K562 (cell line): ENCODE measurements at regions not wholly inside any gene's neighbourhood (a gene's known extent, or its start where the extent isn't known, plus 50 kb on each side); places are given as distances from the start of the nearest gene placed in this dataset.
A peak's percentile ranks its signal among the peaks of the same experiment; 100 is the strongest.

Experiments
- ATAC-seq: fragments of 200-7000 bp; cut with Tn5 transposase; 3 replicates; pipeline ENCODE4 v1.9.1; 2020; ENCODE audit warnings: moderate library complexity
- BruUV-seq: library from RNA; stranded (reverse); fragments of 400-500 nt; replicated peaks from 2 replicates; lab custom pipeline; 2021; lab: Mats Ljungman, UMichigan
- CTCF ChIA-PET: fragments of 300-600 bp; formaldehyde crosslinking; extraction: SDS; loops from one replicate; lab custom pipeline; 2021; ENCODE audit warnings: low intra/inter-chr PET ratio; lab: Yijun Ruan, JAX
- POLR2A ChIA-PET: fragments of 300-600, 350-650 bp; sonication (Branson Sonifier 250); formaldehyde crosslinking; extraction: SDS; loops from one replicate; lab custom pipeline; 2021; ENCODE audit warnings: antibody characterized with exemption, inconsistent platforms; lab: Yijun Ruan, JAX
- DNase-seq, 4 experiments: peaks; one replicate each; pipeline versions ENCODE4 v3.0.0 to v3.0.0-alpha.2; 2011 to 2018; ENCODE audit warnings: low spot score in 3 of 4, mixed read lengths in 3 of 4; ENCODE audit errors: extremely low read depth in 1 of 4
- FAIRE-seq: peaks from 2 replicates; lab custom pipeline; 2011; peaks lifted over from hg19 to GRCh38; lab: Jason Lieb, UNC
- H2AFZ ChIP-seq: 2 replicates; pipeline ENCODE4 v1.6.0; 2011; ENCODE audit warnings: low read depth, low read length, control low read depth, inconsistent platforms
- H3K27ac ChIP-seq: fragments of 200-600 bp; 3 replicates; pipeline ENCODE4 v1.8.0; 2011; ENCODE audit warnings: low read depth, mild to moderate bottlenecking, control low read depth, inconsistent platforms, low read length, moderate library complexity, mixed read lengths; ENCODE audit errors: extremely low read depth
- H3K27me3 ChIP-seq, 2 experiments: fragments of 300-600 bp in 1 of 2; 2 replicates in 1 of 2; 3 replicates in 1 of 2; pipeline versions ENCODE4 v1.6.0 to v1.8.0; 2011; ENCODE audit warnings: inconsistent platforms in 2 of 2, low read length in 2 of 2, mild to moderate bottlenecking in 1 of 2, mixed read lengths in 1 of 2, moderate library complexity in 1 of 2; ENCODE audit not compliant: control insufficient read depth in 2 of 2, insufficient read depth in 2 of 2
- H3K36me3 ChIP-seq: fragments of 300-600 bp; 3 replicates; pipeline ENCODE4 v1.8.0; 2011; ENCODE audit warnings: mild to moderate bottlenecking, low read length, inconsistent platforms; ENCODE audit not compliant: control insufficient read depth, insufficient read depth
- H3K4me1 ChIP-seq, 2 experiments: fragments of 200-600 bp in 1 of 2; replicated peaks in 1 of 2; 2 replicates in 1 of 2; 3 replicates in 1 of 2; pipeline versions ENCODE4 v1.5.1 to v1.8.0; 2011; ENCODE audit warnings: inconsistent platforms in 2 of 2, low read length in 2 of 2, mild to moderate bottlenecking in 1 of 2, mixed read lengths in 1 of 2, moderate library complexity in 1 of 2; ENCODE audit not compliant: control insufficient read depth in 2 of 2, insufficient read depth in 2 of 2
- H3K4me2 ChIP-seq: 2 replicates; pipeline ENCODE4 v1.6.1; 2011; ENCODE audit warnings: low read length, control low read depth, inconsistent platforms, mixed read lengths; ENCODE audit not compliant: insufficient read depth
- H3K4me3 ChIP-seq: fragments of 200-600 bp; sonication (generic), shearing (Covaris generic); 2 replicates; pipeline ENCODE4 v1.5.1; 2016; ENCODE audit warnings: control low read depth, inconsistent platforms
- H3K79me2 ChIP-seq: fragments of 200-600 bp; 3 replicates; pipeline ENCODE4 v1.8.0; 2011; ENCODE audit warnings: low read length, inconsistent platforms; ENCODE audit not compliant: control insufficient read depth, insufficient read depth
- H3K9ac ChIP-seq, 2 experiments: 2 replicates each; pipeline versions ENCODE4 v1.6.0 to v1.6.1; 2011; ENCODE audit warnings: low read depth in 2 of 2, low read length in 2 of 2, control low read depth in 1 of 2, inconsistent platforms in 1 of 2, mild to moderate bottlenecking in 1 of 2, mixed read lengths in 1 of 2; ENCODE audit not compliant: insufficient read depth in 1 of 2
- H3K9me1 ChIP-seq: one replicate; pipeline ENCODE4 v1.6.0; 2011; ENCODE audit warnings: inconsistent platforms, mild to moderate bottlenecking, low read length, moderate library complexity; ENCODE audit not compliant: control insufficient read depth, insufficient read depth
- H3K9me3 ChIP-seq: replicated peaks from 2 replicates; pipeline ENCODE4 v1.5.1; 2011; ENCODE audit warnings: low read depth, low read length, inconsistent platforms; ENCODE audit not compliant: control insufficient read depth, insufficient read depth
- H4K20me1 ChIP-seq: replicated peaks from 2 replicates; pipeline ENCODE4 v1.6.1; 2011; ENCODE audit warnings: low read length, inconsistent platforms, mixed read lengths; ENCODE audit not compliant: control insufficient read depth, insufficient read depth
- ARID1B ChIP-seq: fragments of 450-650 bp; IDR thresholded peaks from 2 replicates; pipeline ENCODE4 v1.6.1; 2016; ENCODE audit warnings: antibody characterized with exemption, mild to moderate bottlenecking, inconsistent platforms
- BHLHE40 ChIP-seq: IDR thresholded peaks from 2 replicates; pipeline ENCODE4 v1.6.1; 2011; ENCODE audit warnings: low read length, improper control_type of control experiment
- E4F1 ChIP-seq: fragments of 250-450 bp; sonication (Bioruptor Pico); IDR thresholded peaks from 2 replicates; pipeline ENCODE4 v1.5.0; 2021; ENCODE audit warnings: mild to moderate bottlenecking, borderline replicate concordance
- FOXK1 ChIP-seq: sonication (generic); formaldehyde crosslinking; IDR thresholded peaks from 2 replicates; pipeline ENCODE4 v1.8.0; 2022; ENCODE audit warnings: missing genetic modification reagents, mild to moderate bottlenecking, borderline replicate concordance
- JUND ChIP-seq, 2 experiments: IDR thresholded peaks; 2 replicates in 1 of 2; 3 replicates in 1 of 2; pipeline ENCODE4 v1.6.1; 2011; ENCODE audit warnings: borderline replicate concordance in 2 of 2, low read depth in 2 of 2, low read length in 2 of 2, improper control_type of control experiment in 1 of 2, missing biosample characterization in 1 of 2, missing genetic modification characterization in 1 of 2, missing genetic modification reagents in 1 of 2
- MAFK ChIP-seq: IDR thresholded peaks from 2 replicates; pipeline ENCODE4 v1.6.1; 2011; ENCODE audit warnings: low read length, improper control_type of control experiment
- MIER1 ChIP-seq: fragments of 450-650 bp; IDR thresholded peaks from 2 replicates; pipeline ENCODE4 v1.6.1; 2016; ENCODE audit warnings: antibody characterized with exemption, mild to moderate bottlenecking, low read depth
- MXI1 ChIP-seq: IDR thresholded peaks from 2 replicates; pipeline ENCODE4 v1.6.1; 2011; ENCODE audit warnings: low read depth, mild to moderate bottlenecking, improper control_type of control experiment, low read length
- RAD51 ChIP-seq: fragments of 450-650 bp; IDR thresholded peaks from 2 replicates; pipeline ENCODE4 v1.7.1; 2016; ENCODE audit warnings: low read depth, mild to moderate bottlenecking, borderline replicate concordance
- SNRNP70 ChIP-seq: fragments of 200-400 bp; formaldehyde crosslinking; optimal IDR thresholded peaks from 2 replicates; pipeline ENCODE3; 2017; ENCODE audit warnings: low read depth, low read length
- SOX6 ChIP-seq: fragments of 450-650 bp; IDR thresholded peaks from 2 replicates; pipeline ENCODE4 v1.6.1; 2014; ENCODE audit warnings: mild to moderate bottlenecking
- USF1 ChIP-seq: sonication (generic); formaldehyde crosslinking; IDR thresholded peaks from 2 replicates; pipeline ENCODE4 v1.9.0; 2022; ENCODE audit warnings: mild to moderate bottlenecking, missing genetic modification reagents
- ZBTB49 ChIP-seq: sonication (generic); formaldehyde crosslinking; IDR thresholded peaks from 2 replicates; pipeline ENCODE4 v1.8.0; 2022; ENCODE audit warnings: missing genetic modification reagents, mild to moderate bottlenecking, borderline replicate concordance
- ZEB2 ChIP-seq: fragments of 450-650 bp; IDR thresholded peaks from 2 replicates; pipeline ENCODE4 v1.6.1; 2016
- ZNF197 ChIP-seq: fragments of 200-800 bp; sonication (Bioruptor generic); IDR thresholded peaks from 2 replicates; pipeline ENCODE4 v1.6.1; 2016; ENCODE audit warnings: low read depth, missing genetic modification characterization, missing compliant biosample characterization
- WGBS: fragments of 100-300 bp; shearing (Covaris generic); methylation state at CpG from one replicate; pipeline ENCODE4 v1.1.6; 2016; ENCODE audit warnings: low coverage, mixed read lengths; ENCODE audit not compliant: insufficient coverage; ENCODE audit errors: missing lambda C conversion rate; 5-methylcytosine and 5-hydroxymethylcytosine counted together
- in situ Hi-C: fragments of 300-500 bp; cut with MboI; formaldehyde crosslinking; loops from 4 replicates; pipeline ENCODE4 v1.15.0; 2018; ENCODE audit warnings: inconsistent platforms, mixed read lengths
- intact Hi-C: fragments of 100-400 bp; cut with micrococcal nuclease; formaldehyde crosslinking; loops from 2 replicates; pipeline ENCODE4 v1.14.2; 2022
- TF ChIP-seq, protein P1 (sequence below): sonication (generic); formaldehyde crosslinking; IDR thresholded peaks from 2 replicates; pipeline ENCODE4 v1.5.0; 2020; ENCODE audit warnings: missing genetic modification reagents

DNA sequence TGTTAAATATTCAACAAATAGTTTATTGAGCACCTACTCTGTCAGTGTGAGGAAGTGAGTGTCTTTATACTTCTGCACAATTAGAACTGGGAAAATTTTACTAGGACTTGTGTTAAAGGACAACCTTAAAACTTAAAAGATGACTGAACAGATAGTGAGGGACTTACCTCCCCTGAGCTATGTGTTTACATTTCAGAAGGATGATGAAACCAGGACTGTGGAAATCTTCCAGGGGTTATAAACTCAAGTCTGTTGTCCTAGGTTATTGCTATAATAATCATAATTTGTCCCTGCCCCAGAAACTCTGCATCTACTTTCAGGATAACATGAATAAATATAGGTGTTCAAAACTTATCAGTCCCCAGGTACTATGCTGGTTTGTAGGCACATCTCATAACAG is 261.0 kb upstream of the MKLN1 start (continued):
- peak; percentile 6; the same call in 1 of the 2 replicates for TF ChIP-seq SOX6
- no peak for TF ChIP-seq ZNF197
- TF ChIP-seq JUND (IDR thresholded peaks at IDR 0.05; ENCODE audit: borderline replicate concordance, low read depth, low read length) = peak; percentile 72
- TF ChIP-seq JUND (tag; IDR thresholded peaks at IDR 0.05; ENCODE audit: borderline replicate concordance, low read depth, low read length) = no peak; the same call in 2 of the 3 replicates
- no peak for TF ChIP-seq MIER1
- no peak for TF ChIP-seq MAFK
- TF ChIP-seq ARID1B = peak; percentile 13; the same call in 1 of the 2 replicates
- TF ChIP-seq BHLHE40 = no peak

GRCh38 chr7:131067220-131067619 is 260.5 kb upstream of the MKLN1 start:
- Histone ChIP-seq H3K27me3 (no peaks in the 10 kb centered on the region), H3K27ac (no peak overlapping the region), H3K4me2 (no peak overlapping the region), H3K79me2 (no peaks in the 10 kb centered on the region), H3K9me3 (no peaks in the 10 kb centered on the region), H3K9ac (no peak overlapping the region), H3K9me1 (no peaks in the 10 kb centered on the region), H3K36me3 (no peaks in the 10 kb centered on the region), H3K4me1 (peaks cover 6 to 11% of the 10 kb centered on the region in 2 experiments; a peak in 3 of 5 replicates), H3K4me3 (no peak overlapping the region), H4K20me1 (no peaks in the 10 kb centered on the region), H2AFZ (no peak overlapping the region)
- CTCF ChIA-PET = no interaction called here
- DNase-seq = no peak
- no peak for FAIRE-seq
- no peak for ATAC-seq
- intact Hi-C loops (loop anchor here (5.0 kb wide), 1 partner anchor 445 kb away; no protein-coding TSS in a partner anchor), in situ Hi-C loops (no loop called here)
- BruUV-seq = no TSS peak
- 58% methylated on average over 4 of the region's 5 CpGs for WGBS
- POLR2A ChIA-PET = no interaction called here
- TF ChIP-seq FOXK1 = peak; percentile 43; the same call in 1 of the 2 replicates
- no peak for TF ChIP-seq ZBTB49
- TF ChIP-seq MXI1 = no peak
- 0 out of 2 replicates have a peak, but pooled peaks have one; percentile 15 for TF ChIP-seq RAD51
- TF ChIP-seq, protein P1, sequence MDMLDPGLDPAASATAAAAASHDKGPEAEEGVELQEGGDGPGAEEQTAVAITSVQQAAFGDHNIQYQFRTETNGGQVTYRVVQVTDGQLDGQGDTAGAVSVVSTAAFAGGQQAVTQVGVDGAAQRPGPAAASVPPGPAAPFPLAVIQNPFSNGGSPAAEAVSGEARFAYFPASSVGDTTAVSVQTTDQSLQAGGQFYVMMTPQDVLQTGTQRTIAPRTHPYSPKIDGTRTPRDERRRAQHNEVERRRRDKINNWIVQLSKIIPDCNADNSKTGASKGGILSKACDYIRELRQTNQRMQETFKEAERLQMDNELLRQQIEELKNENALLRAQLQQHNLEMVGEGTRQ (CRISPR knock-in tag) = peak; percentile 47; the same call in 1 of the 2 replicates
- TF ChIP-seq ZEB2 = no peak
- peak; percentile 9; the same call in 1 of the 2 replicates for TF ChIP-seq USF1
- TF ChIP-seq E4F1 (CRISPR knock-in tag) = no peak
- no peak for TF ChIP-seq SNRNP70
